ENCODE measurements at regions not wholly inside any gene's neighbourhood (a gene's known extent, or its start where the extent isn't known, plus 50 kb on each side); places are given as distances from the start of the nearest gene placed in this dataset.

GRCh38 chr3:22627993-22628499 lies 575.1 kb upstream of the UBE2E2 start:
- FAIRE-seq = no peak

More at GRCh38 chr3:22627993-22628499, 575.1 kb upstream of the UBE2E2 start:
- Histone ChIP-seq H3K79me2 (ENCODE audit: control insufficient read depth, insufficient read depth, low read length) (no peaks in the 10 kb centered on the region), H3K9me3 (replicated peaks; ENCODE audit: control insufficient read depth, insufficient read depth, low read length) (no peaks in the 10 kb centered on the region), H3K4me2 (ENCODE audit: insufficient read depth, low read length) (no peak overlapping the region), H3K4me1 (ENCODE audit: control insufficient read depth, extremely low read depth, insufficient read depth, low read length) (no peaks in the 10 kb centered on the region), H3K27me3 (ENCODE audit: control insufficient read depth in 2 of 2, insufficient read depth in 2 of 2, low read length in 2 of 2) (no peaks in the 10 kb centered on the region), H3K27ac (ENCODE audit: insufficient read depth, low read depth, low read length) (no peak overlapping the region), H4K20me1 (replicated peaks; ENCODE audit: control insufficient read depth, extremely low read depth, insufficient read depth, low read length) (no peaks in the 10 kb centered on the region), H3K9ac (replicated peaks; ENCODE audit: extremely low read depth, insufficient read depth, low read length) (no peak overlapping the region), H3K36me3 (ENCODE audit: control insufficient read depth in 2 of 2, extremely low read depth in 1 of 2, insufficient read depth in 2 of 2, low read length in 2 of 2) (no peaks in the 10 kb centered on the region), H3K4me3 (replicated peaks in 1 of 3; ENCODE audit: insufficient read depth in 1 of 3, low read depth in 1 of 3, low read length in 3 of 3) (no peak overlapping the region), H3K9me1 (replicated peaks; ENCODE audit: control insufficient read depth, extremely low read depth, insufficient read depth, low read length) (no peaks in the 10 kb centered on the region), H2AFZ (ENCODE audit: low read depth, low read length) (no peak overlapping the region)
- no TSS peak for BruUV-seq (replicated peaks)
- dilution Hi-C loops (cut with MboI; ENCODE audit: extremely low pct_ligation_motif_present, low sequenced_read_pairs) = no loop called here
- ChIA-PET CTCF (no interaction called here), POLR2A (no interaction called here)
- TF ChIP-seq POLR2AphosphoS5 (IDR thresholded peaks at IDR 0.05; ENCODE audit: insufficient read depth, low read depth, low read length) (no peak), CTCF (IDR thresholded peaks at IDR 0.05; ENCODE audit: extremely low read depth in 1 of 2, insufficient read depth in 1 of 2, low read depth in 1 of 2, low read length in 2 of 2) (no peak), JUN (IDR thresholded peaks at IDR 0.05; ENCODE audit: borderline replicate concordance, insufficient read depth, insufficient read length, low read depth) (no peak), GATA2 (IDR thresholded peaks at IDR 0.05; ENCODE audit: insufficient read depth, insufficient read length, low read depth, low read length) (no peak), EZH2 (IDR thresholded peaks at IDR 0.05; ENCODE audit: borderline replicate concordance, low read depth, low read length, severe bottlenecking) (no peak), POLR2A (IDR thresholded peaks at IDR 0.05; ENCODE audit: low read depth, low read length) (no peak)
- intact Hi-C loops (cut with micrococcal nuclease) = no loop called here
- DNase-seq (ENCODE audit: low read depth, low spot score) = no peak

Data from endothelial cell of umbilical vein (primary cell).